ENCODE measurements at regions not wholly inside any gene's neighbourhood (a gene's known extent, or its start where the extent isn't known, plus 50 kb on each side); places are given as distances from the start of the nearest gene placed in this dataset.

GRCh38 chr5:117054911-117055310 lies 480.3 kb upstream of the SEMA6A start:
- Histone ChIP-seq H3K36me3 (no peaks in the 10 kb centered on the region), H3K4me1 (no peaks in the 10 kb centered on the region), H3K9me3 (no peaks in the 10 kb centered on the region), H3K4me3 (no peak overlapping the region), H3K27ac (no peak overlapping the region), H3K27me3 (no peaks in the 10 kb centered on the region)
- TF ChIP-seq CTCF (IDR thresholded peaks at IDR 0.05) (no peak), POLR2A (IDR thresholded peaks at IDR 0.05) (no peak)
- DNase-seq, result no peak

- no peak overlapping the region for H3K4me3 ChIP-seq
- TF ChIP-seq CTCF (IDR thresholded peaks at IDR 0.05), result no peak
- no peak for TF ChIP-seq POLR2A (IDR thresholded peaks at IDR 0.05)
- H3K36me3 ChIP-seq, result no peaks in the 10 kb centered on the region
- no peak for DNase-seq
- H3K9me3 ChIP-seq, result no peaks in the 10 kb centered on the region
- H3K27me3 ChIP-seq, result no peaks in the 10 kb centered on the region
- H3K27ac ChIP-seq, result no peak overlapping the region
- H3K4me1 ChIP-seq, result no peaks in the 10 kb centered on the region
These were observed 479.5 kb upstream of the SEMA6A start for GRCh38 chr5:117054141-117054540.

- no peak for DNase-seq
- Histone ChIP-seq H3K9me3 (no peaks in the 10 kb centered on the region), H3K4me1 (no peaks in the 10 kb centered on the region), H3K4me3 (no peak overlapping the region), H3K36me3 (no peaks in the 10 kb centered on the region), H3K27ac (no peak overlapping the region), H3K27me3 (no peaks in the 10 kb centered on the region)
- TF ChIP-seq POLR2A (IDR thresholded peaks at IDR 0.05) (no peak), CTCF (IDR thresholded peaks at IDR 0.05) (no peak)
These were observed 467.4 kb upstream of the SEMA6A start for GRCh38 chr5:117041926-117042595.

- TF ChIP-seq CTCF (IDR thresholded peaks at IDR 0.05) (no peak), POLR2A (IDR thresholded peaks at IDR 0.05) (no peak)
- no peak for DNase-seq
- Histone ChIP-seq H3K27ac (no peak overlapping the region), H3K36me3 (no peaks in the 10 kb centered on the region), H3K4me1 (no peaks in the 10 kb centered on the region), H3K9me3 (no peaks in the 10 kb centered on the region), H3K27me3 (no peaks in the 10 kb centered on the region), H3K4me3 (no peak overlapping the region)
These were observed 464.4 kb upstream of the SEMA6A start for GRCh38 chr5:117039035-117039434.

- H3K27ac ChIP-seq, result no peak overlapping the region
- no peak overlapping the region for H3K4me3 ChIP-seq
- no peak for TF ChIP-seq CTCF (IDR thresholded peaks at IDR 0.05)
- TF ChIP-seq POLR2A (IDR thresholded peaks at IDR 0.05), result no peak
- no peaks in the 10 kb centered on the region for H3K36me3 ChIP-seq
- no peak for DNase-seq
- H3K4me1 ChIP-seq, result no peaks in the 10 kb centered on the region
- no peaks in the 10 kb centered on the region for H3K9me3 ChIP-seq
- H3K27me3 ChIP-seq, result no peaks in the 10 kb centered on the region
These were observed 452.8 kb upstream of the SEMA6A start for GRCh38 chr5:117027384-117027783.

- Histone ChIP-seq H3K27me3 (no peaks in the 10 kb centered on the region), H3K27ac (no peak overlapping the region), H3K36me3 (no peaks in the 10 kb centered on the region), H3K4me1 (no peaks in the 10 kb centered on the region), H3K4me3 (no peak overlapping the region), H3K9me3 (no peaks in the 10 kb centered on the region)
- TF ChIP-seq POLR2A (IDR thresholded peaks at IDR 0.05) (no peak), CTCF (IDR thresholded peaks at IDR 0.05) (no peak)
- DNase-seq, result no peak
These were observed 446.4 kb upstream of the SEMA6A start for GRCh38 chr5:117020999-117021398.

Measured in Peyer's patch (tissue), 4 donors.